ENCODE measurements at regions not wholly inside any gene's neighbourhood (a gene's known extent, or its start where the extent isn't known, plus 50 kb on each side); places are given as distances from the start of the nearest gene placed in this dataset.

DNA sequence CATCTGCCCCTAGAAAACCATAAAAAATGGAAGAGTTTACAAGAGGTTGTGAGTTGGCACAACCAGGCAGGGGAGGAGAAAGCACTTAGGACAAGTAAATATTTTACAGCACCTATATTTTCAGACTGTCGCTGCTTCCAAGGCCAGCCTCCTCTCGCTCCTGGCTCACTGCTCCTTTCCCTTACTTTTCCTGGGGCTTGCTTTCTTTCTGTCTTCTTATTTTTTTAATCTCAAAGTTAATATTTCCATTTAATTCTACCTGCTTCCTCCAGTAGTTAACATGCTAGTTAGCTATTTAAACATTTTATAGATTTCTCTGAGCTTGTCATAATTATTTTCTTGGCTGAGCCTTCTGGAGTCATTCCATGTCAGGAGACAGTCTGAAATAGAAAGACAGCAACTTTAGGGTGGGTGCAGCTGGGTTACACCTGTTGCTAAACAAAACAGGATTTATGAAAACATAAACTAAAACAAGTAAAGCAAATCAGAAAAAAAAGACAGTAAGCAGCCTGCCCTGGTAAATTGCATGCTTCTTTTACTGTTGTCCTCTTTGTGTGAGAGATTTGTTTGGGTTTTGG lies 330.1 kb downstream of the DLEU7 start:
- CTCF ChIA-PET = interaction anchor here (0.7 to 1.3 kb wide), 2 partner anchors 15 to 78 kb away, joined by 3 read pairs; no protein-coding TSS in a partner anchor
- Mint-ChIP-seq H3K9me3 (ENCODE audit: unreplicated experiment) (no peaks in the 10 kb centered on the region), H3K4me1 (ENCODE audit: insufficient read depth, unreplicated experiment) (no peaks in the 10 kb centered on the region), H3K36me3 (ENCODE audit: insufficient read depth, unreplicated experiment) (no peaks in the 10 kb centered on the region), H3K4me3 (ENCODE audit: unreplicated experiment) (no peak overlapping the region), H3K27ac (ENCODE audit: low read depth, unreplicated experiment) (no peak overlapping the region), H3K27me3 (ENCODE audit: insufficient read depth, unreplicated experiment) (no peaks in the 10 kb centered on the region)
- intact Hi-C loops (cut with micrococcal nuclease) = no loop called here
- BruUV-seq (replicated peaks) = no TSS peak
- TF ChIP-seq, protein P1, sequence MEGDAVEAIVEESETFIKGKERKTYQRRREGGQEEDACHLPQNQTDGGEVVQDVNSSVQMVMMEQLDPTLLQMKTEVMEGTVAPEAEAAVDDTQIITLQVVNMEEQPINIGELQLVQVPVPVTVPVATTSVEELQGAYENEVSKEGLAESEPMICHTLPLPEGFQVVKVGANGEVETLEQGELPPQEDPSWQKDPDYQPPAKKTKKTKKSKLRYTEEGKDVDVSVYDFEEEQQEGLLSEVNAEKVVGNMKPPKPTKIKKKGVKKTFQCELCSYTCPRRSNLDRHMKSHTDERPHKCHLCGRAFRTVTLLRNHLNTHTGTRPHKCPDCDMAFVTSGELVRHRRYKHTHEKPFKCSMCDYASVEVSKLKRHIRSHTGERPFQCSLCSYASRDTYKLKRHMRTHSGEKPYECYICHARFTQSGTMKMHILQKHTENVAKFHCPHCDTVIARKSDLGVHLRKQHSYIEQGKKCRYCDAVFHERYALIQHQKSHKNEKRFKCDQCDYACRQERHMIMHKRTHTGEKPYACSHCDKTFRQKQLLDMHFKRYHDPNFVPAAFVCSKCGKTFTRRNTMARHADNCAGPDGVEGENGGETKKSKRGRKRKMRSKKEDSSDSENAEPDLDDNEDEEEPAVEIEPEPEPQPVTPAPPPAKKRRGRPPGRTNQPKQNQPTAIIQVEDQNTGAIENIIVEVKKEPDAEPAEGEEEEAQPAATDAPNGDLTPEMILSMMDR (IDR thresholded peaks at IDR 0.05; ENCODE audit: unreplicated experiment) = no peak
- no peak for DNase-seq (ENCODE audit: unreplicated experiment)
- POLR2A ChIA-PET = interaction anchor here (0.7 to 1.0 kb wide), 4 partner anchors 9 to 387 kb away, joined by 3 read pairs; no protein-coding TSS in a partner anchor

DNA sequence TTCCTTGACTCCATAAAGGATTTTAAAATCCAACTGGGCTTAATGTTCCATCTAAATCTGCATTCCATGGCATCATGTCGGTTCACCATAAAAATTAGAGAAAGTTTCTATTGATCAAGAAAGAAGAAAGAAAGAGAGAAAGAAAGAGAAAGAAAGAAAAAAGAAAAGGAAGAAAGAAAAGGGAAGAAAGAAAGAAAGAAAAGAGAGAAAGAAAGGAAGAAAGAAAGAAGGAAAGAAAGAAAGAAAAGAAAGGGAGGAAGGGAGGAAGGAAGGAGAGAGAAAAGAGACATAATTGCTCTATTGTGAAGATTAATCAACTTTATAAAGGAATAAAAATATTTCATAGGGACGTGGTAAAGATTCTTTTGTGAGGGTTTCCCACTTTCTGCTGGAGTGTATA lies 329.2 kb downstream of the DLEU7 start:
- BruUV-seq (replicated peaks) = no TSS peak
- no peak overlapping the region for H3K27ac Mint-ChIP-seq (ENCODE audit: low read depth, unreplicated experiment)
- TF ChIP-seq, protein P1 (IDR thresholded peaks at IDR 0.05; ENCODE audit: unreplicated experiment) = no peak
- H3K9me3 Mint-ChIP-seq (ENCODE audit: unreplicated experiment) = no peaks in the 10 kb centered on the region
- intact Hi-C loops (cut with micrococcal nuclease) = no loop called here
- ChIA-PET POLR2A (no interaction called here), CTCF (no interaction called here)
- no peaks in the 10 kb centered on the region for H3K36me3 Mint-ChIP-seq (ENCODE audit: insufficient read depth, unreplicated experiment)
- DNase-seq (ENCODE audit: unreplicated experiment) = no peak
- no peak overlapping the region for H3K4me3 Mint-ChIP-seq (ENCODE audit: unreplicated experiment)
- no peaks in the 10 kb centered on the region for H3K27me3 Mint-ChIP-seq (ENCODE audit: insufficient read depth, unreplicated experiment)
- peaks cover 6% of the 10 kb centered on the region for H3K4me1 Mint-ChIP-seq (ENCODE audit: insufficient read depth, unreplicated experiment)

DNA sequence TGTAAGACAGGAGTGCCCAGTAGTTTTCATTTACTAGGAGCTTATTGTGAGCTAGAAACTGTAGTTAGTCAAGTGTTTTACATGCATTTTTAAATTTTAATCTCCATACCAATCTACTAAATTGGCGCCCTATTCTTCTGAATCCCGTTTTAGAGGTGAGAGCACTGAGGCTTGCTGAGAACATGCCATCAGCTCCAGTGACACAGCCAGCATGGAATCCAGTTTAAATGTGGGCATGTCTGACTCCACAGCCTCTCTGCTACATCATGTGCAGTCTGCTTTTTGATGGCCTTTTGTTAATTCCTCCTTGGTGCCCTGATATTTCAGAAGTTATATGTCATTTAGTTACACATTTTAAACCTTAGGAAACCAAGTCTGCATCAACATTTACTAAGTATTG lies 325.4 kb downstream of the DLEU7 start:
- ChIA-PET POLR2A (interaction anchor here (1.2 kb wide), 1 partner anchor 393 kb away, joined by 3 read pairs; no protein-coding TSS in a partner anchor), CTCF (interaction anchor here (0.6 to 0.7 kb wide), 2 partner anchors 24 to 374 kb away, joined by 3 read pairs; no protein-coding TSS in a partner anchor)
- H3K9me3 Mint-ChIP-seq (ENCODE audit: unreplicated experiment) = peaks cover 7% of the 10 kb centered on the region
- H3K27ac Mint-ChIP-seq (ENCODE audit: low read depth, unreplicated experiment) = no peak overlapping the region
- DNase-seq (ENCODE audit: unreplicated experiment) = no peak
- H3K36me3 Mint-ChIP-seq (ENCODE audit: insufficient read depth, unreplicated experiment) = no peaks in the 10 kb centered on the region
- H3K4me3 Mint-ChIP-seq (ENCODE audit: unreplicated experiment) = no peak overlapping the region
- H3K27me3 Mint-ChIP-seq (ENCODE audit: insufficient read depth, unreplicated experiment) = no peaks in the 10 kb centered on the region
- H3K4me1 Mint-ChIP-seq (ENCODE audit: insufficient read depth, unreplicated experiment) = peaks cover 33% of the 10 kb centered on the region
- TF ChIP-seq, protein P1 (IDR thresholded peaks at IDR 0.05; ENCODE audit: unreplicated experiment) = no peak
- intact Hi-C loops (cut with micrococcal nuclease) = no loop called here
- no TSS peak for BruUV-seq (replicated peaks)

DNA sequence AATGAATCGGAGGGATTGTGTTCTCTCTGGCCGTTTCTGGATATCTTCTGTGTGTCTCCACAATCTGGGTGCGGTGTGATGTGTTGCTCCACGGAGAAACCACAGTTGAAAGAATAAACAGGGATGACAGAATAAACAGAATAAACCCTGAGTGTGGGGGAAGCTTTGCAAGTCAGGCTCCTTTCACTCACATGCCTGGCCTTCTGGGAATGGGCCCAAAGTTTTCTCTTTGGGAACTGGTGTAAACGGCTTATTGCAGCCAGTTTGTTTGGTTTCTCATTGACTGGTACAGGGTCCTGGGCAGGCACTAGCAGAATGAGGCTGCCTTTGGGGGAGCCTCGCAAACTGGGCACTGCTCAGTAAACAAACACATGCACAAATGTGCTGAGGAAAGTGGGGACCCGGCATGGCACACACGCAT lies 324.7 kb downstream of the DLEU7 start:
- H3K4me1 Mint-ChIP-seq (ENCODE audit: insufficient read depth, unreplicated experiment) = peaks cover 33% of the 10 kb centered on the region
- intact Hi-C loops (cut with micrococcal nuclease) = no loop called here
- H3K4me3 Mint-ChIP-seq (ENCODE audit: unreplicated experiment) = no peak overlapping the region
- DNase-seq (ENCODE audit: unreplicated experiment) = no peak
- POLR2A ChIA-PET = no interaction called here
- BruUV-seq (replicated peaks) = no TSS peak
- H3K36me3 Mint-ChIP-seq (ENCODE audit: insufficient read depth, unreplicated experiment) = no peaks in the 10 kb centered on the region
- TF ChIP-seq, protein P1 (IDR thresholded peaks at IDR 0.05; ENCODE audit: unreplicated experiment) = no peak
- H3K27ac Mint-ChIP-seq (ENCODE audit: low read depth, unreplicated experiment) = no peak overlapping the region
- peaks cover 7% of the 10 kb centered on the region for H3K9me3 Mint-ChIP-seq (ENCODE audit: unreplicated experiment)
- H3K27me3 Mint-ChIP-seq (ENCODE audit: insufficient read depth, unreplicated experiment) = no peaks in the 10 kb centered on the region
- CTCF ChIA-PET = interaction anchor here (0.6 to 0.7 kb wide), 3 partner anchors 25 to 374 kb away, joined by 3 read pairs; no protein-coding TSS in a partner anchor
